ENCODE measurements at regions not wholly inside any gene's neighbourhood (a gene's known extent, or its start where the extent isn't known, plus 50 kb on each side); places are given as distances from the start of the nearest gene placed in this dataset.

DNA sequence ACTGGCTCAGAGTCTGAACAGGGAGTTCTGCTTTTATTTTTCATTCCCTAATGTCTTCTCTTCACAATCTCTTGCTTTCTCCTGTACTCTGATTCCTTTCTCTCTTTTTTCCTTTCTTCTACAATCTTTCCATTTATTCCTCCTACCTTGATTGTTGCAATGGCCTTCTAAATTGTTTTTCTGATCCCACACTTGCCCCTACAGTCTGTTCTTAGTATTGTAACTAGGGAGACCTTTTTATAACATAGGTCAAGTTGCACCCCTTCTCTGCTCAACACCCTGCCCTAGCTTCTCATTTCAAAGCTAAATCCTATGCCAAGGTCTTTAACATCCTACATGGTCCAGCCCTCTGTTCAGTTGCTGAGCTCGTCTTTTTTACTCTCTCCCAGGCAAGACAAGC, 277.9 kb downstream of the GBA3 start:
- H3K27ac ChIP-seq (ENCODE audit: low read depth in 1 of 2, low read length in 2 of 2): no peak overlapping the region
- no peaks in the 10 kb centered on the region for H3K27me3 ChIP-seq (ENCODE audit: control insufficient read depth in 4 of 4, insufficient read depth in 4 of 4, low read length in 3 of 4)
- no peak for DNase-seq (ENCODE audit: low spot score)
- no peaks in the 10 kb centered on the region for H3K36me3 ChIP-seq (ENCODE audit: control insufficient read depth in 4 of 4, insufficient read depth in 3 of 4, low read depth in 1 of 4, low read length in 3 of 4)
- no peaks in the 10 kb centered on the region for H3K4me1 ChIP-seq (ENCODE audit: control insufficient read depth in 4 of 4, insufficient read depth in 4 of 4, low read length in 3 of 4)
- no peaks in the 10 kb centered on the region for H3K9me3 ChIP-seq (ENCODE audit: control insufficient read depth in 4 of 4, low read length in 3 of 4)
- 88% methylated on average over 1 of the region's 1 CpG for WGBS
- H3K4me3 ChIP-seq (ENCODE audit: low read depth in 1 of 3, low read length in 3 of 3): no peak overlapping the region
- H3K9ac ChIP-seq (ENCODE audit: low read depth in 1 of 2, low read length in 2 of 2): no peak overlapping the region
- TF ChIP-seq MAX (IDR thresholded peaks at IDR 0.05) (no peak), JUND (IDR thresholded peaks at IDR 0.05) (no peak), HNF4G (IDR thresholded peaks at IDR 0.05) (no peak), NR2F2 (IDR thresholded peaks at IDR 0.05) (no peak), YY1 (IDR thresholded peaks at IDR 0.05) (no peak), SP1 (IDR thresholded peaks at IDR 0.05) (no peak), TAF1 (conservative IDR thresholded peaks at IDR 0.05) (no peak), FOXA1 (IDR thresholded peaks at IDR 0.05) (no peak), RAD21 (IDR thresholded peaks at IDR 0.05) (no peak), GABPA (IDR thresholded peaks at IDR 0.05 in 1 of 2, conservative IDR thresholded peaks at IDR 0.05 in 1 of 2) (no peak), RXRA (IDR thresholded peaks at IDR 0.05) (no peak), EGR1 (IDR thresholded peaks at IDR 0.05; ENCODE audit: low read depth in 2 of 2) (no peak), HNF4A (conservative IDR thresholded peaks at IDR 0.05) (no peak), FOXA2 (IDR thresholded peaks at IDR 0.05) (no peak)
- TF ChIP-seq, protein P1, sequence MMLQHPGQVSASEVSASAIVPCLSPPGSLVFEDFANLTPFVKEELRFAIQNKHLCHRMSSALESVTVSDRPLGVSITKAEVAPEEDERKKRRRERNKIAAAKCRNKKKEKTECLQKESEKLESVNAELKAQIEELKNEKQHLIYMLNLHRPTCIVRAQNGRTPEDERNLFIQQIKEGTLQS (IDR thresholded peaks at IDR 0.05): no peak
- TF ChIP-seq, protein P2, sequence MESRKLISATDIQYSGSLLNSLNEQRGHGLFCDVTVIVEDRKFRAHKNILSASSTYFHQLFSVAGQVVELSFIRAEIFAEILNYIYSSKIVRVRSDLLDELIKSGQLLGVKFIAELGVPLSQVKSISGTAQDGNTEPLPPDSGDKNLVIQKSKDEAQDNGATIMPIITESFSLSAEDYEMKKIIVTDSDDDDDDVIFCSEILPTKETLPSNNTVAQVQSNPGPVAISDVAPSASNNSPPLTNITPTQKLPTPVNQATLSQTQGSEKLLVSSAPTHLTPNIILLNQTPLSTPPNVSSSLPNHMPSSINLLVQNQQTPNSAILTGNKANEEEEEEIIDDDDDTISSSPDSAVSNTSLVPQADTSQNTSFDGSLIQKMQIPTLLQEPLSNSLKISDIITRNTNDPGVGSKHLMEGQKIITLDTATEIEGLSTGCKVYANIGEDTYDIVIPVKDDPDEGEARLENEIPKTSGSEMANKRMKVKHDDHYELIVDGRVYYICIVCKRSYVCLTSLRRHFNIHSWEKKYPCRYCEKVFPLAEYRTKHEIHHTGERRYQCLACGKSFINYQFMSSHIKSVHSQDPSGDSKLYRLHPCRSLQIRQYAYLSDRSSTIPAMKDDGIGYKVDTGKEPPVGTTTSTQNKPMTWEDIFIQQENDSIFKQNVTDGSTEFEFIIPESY (IDR thresholded peaks at IDR 0.05): no peak
- TF ChIP-seq, protein P3, sequence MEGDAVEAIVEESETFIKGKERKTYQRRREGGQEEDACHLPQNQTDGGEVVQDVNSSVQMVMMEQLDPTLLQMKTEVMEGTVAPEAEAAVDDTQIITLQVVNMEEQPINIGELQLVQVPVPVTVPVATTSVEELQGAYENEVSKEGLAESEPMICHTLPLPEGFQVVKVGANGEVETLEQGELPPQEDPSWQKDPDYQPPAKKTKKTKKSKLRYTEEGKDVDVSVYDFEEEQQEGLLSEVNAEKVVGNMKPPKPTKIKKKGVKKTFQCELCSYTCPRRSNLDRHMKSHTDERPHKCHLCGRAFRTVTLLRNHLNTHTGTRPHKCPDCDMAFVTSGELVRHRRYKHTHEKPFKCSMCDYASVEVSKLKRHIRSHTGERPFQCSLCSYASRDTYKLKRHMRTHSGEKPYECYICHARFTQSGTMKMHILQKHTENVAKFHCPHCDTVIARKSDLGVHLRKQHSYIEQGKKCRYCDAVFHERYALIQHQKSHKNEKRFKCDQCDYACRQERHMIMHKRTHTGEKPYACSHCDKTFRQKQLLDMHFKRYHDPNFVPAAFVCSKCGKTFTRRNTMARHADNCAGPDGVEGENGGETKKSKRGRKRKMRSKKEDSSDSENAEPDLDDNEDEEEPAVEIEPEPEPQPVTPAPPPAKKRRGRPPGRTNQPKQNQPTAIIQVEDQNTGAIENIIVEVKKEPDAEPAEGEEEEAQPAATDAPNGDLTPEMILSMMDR (IDR thresholded peaks at IDR 0.05; ENCODE audit: low read depth, low read length, missing input control): no peak
- TF ChIP-seq, protein P4, sequence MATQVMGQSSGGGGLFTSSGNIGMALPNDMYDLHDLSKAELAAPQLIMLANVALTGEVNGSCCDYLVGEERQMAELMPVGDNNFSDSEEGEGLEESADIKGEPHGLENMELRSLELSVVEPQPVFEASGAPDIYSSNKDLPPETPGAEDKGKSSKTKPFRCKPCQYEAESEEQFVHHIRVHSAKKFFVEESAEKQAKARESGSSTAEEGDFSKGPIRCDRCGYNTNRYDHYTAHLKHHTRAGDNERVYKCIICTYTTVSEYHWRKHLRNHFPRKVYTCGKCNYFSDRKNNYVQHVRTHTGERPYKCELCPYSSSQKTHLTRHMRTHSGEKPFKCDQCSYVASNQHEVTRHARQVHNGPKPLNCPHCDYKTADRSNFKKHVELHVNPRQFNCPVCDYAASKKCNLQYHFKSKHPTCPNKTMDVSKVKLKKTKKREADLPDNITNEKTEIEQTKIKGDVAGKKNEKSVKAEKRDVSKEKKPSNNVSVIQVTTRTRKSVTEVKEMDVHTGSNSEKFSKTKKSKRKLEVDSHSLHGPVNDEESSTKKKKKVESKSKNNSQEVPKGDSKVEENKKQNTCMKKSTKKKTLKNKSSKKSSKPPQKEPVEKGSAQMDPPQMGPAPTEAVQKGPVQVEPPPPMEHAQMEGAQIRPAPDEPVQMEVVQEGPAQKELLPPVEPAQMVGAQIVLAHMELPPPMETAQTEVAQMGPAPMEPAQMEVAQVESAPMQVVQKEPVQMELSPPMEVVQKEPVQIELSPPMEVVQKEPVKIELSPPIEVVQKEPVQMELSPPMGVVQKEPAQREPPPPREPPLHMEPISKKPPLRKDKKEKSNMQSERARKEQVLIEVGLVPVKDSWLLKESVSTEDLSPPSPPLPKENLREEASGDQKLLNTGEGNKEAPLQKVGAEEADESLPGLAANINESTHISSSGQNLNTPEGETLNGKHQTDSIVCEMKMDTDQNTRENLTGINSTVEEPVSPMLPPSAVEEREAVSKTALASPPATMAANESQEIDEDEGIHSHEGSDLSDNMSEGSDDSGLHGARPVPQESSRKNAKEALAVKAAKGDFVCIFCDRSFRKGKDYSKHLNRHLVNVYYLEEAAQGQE (IDR thresholded peaks at IDR 0.05): no peak
